ENCODE measurements at regions not wholly inside any gene's neighbourhood (a gene's known extent, or its start where the extent isn't known, plus 50 kb on each side); places are given as distances from the start of the nearest gene placed in this dataset.

- TF ChIP-seq EZH2 (IDR thresholded peaks at IDR 0.05), result no peak
- TF ChIP-seq POLR2A (IDR thresholded peaks at IDR 0.05; ENCODE audit: borderline replicate concordance, extremely low read depth, insufficient read depth, insufficient read length), result no peak
- TF ChIP-seq CTCF (IDR thresholded peaks at IDR 0.05 in 2 of 3, conservative IDR thresholded peaks at IDR 0.05 in 1 of 3; ENCODE audit: borderline replicate concordance in 1 of 3, insufficient read depth in 1 of 3, low read depth in 2 of 3, low read length in 2 of 3), result no peak
Measured at GRCh38 chr1:29860056-29860455, 623.7 kb downstream of the PTPRU start.

Measured in HCT116 (cell line).